GM12878 (cell line): ENCODE measurements at regions not wholly inside any gene's neighbourhood (a gene's known extent, or its start where the extent isn't known, plus 50 kb on each side); places are given as distances from the start of the nearest gene placed in this dataset.

ENCODE experiments used
- BCLAF1 ChIP-seq: fragments of 450-650 bp; IDR thresholded peaks from 2 replicates; pipeline ENCODE4 v1.6.1; 2017; ENCODE audit warnings: antibody characterized with exemption, mild to moderate bottlenecking, moderate library complexity
- CREB1 ChIP-seq: IDR thresholded peaks from 2 replicates; pipeline ENCODE4 v1.6.1; 2012; ENCODE audit warnings: low read depth, mild to moderate bottlenecking, inconsistent platforms
- CTCF ChIP-seq, 3 experiments: IDR thresholded peaks in 2 of 3; conservative IDR thresholded peaks in 1 of 3; 2 replicates each; pipeline ENCODE4 v1.5.1; 2011; ENCODE audit warnings: low read depth in 3 of 3, low read length in 3 of 3, mild to moderate bottlenecking in 3 of 3, control low read depth in 2 of 3, moderate library complexity in 2 of 3, inconsistent platforms in 1 of 3, mixed read lengths in 1 of 3; ENCODE audit not compliant: control insufficient read depth in 2 of 3, insufficient read depth in 1 of 3; ENCODE audit errors: extremely low read depth in 1 of 3
- MAX ChIP-seq: IDR thresholded peaks from 2 replicates; pipeline ENCODE4 v1.6.1; 2012; ENCODE audit warnings: low read depth, low read length, improper control_type of control experiment
- NFYA ChIP-seq: IDR thresholded peaks from 2 replicates; pipeline ENCODE4 v1.6.1; 2011; ENCODE audit warnings: low read depth, mild to moderate bottlenecking, low read length, improper control_type of control experiment, borderline replicate concordance
- USF2 ChIP-seq: IDR thresholded peaks from 2 replicates; pipeline ENCODE4 v1.6.1; 2011; ENCODE audit warnings: low read depth, low read length, improper control_type of control experiment, borderline replicate concordance

- TF ChIP-seq BCLAF1: no peak
- no peak for TF ChIP-seq MAX
- TF ChIP-seq NFYA: no peak
- TF ChIP-seq CTCF (IDR thresholded peaks at IDR 0.05 in 2 of 3, conservative IDR thresholded peaks at IDR 0.05 in 1 of 3; ENCODE audit: control insufficient read depth in 2 of 3, extremely low read depth in 1 of 3, insufficient read depth in 1 of 3, low read depth in 3 of 3, low read length in 3 of 3): no peak
- no peak for TF ChIP-seq CREB1
- TF ChIP-seq USF2: no peak
Measured at GRCh38 chr16:48881272-48881671, 271.3 kb upstream of the N4BP1 start (continued).
